GM12878 (cell line): ENCODE measurements at regions not wholly inside any gene's neighbourhood (a gene's known extent, or its start where the extent isn't known, plus 50 kb on each side); places are given as distances from the start of the nearest gene placed in this dataset.

ENCODE experiments used
- CBX3 ChIP-seq: fragments of 200-600 bp; sonication (generic); IDR thresholded peaks from 2 replicates; pipeline ENCODE4 v1.6.1; 2016; ENCODE audit warnings: low read depth, borderline replicate concordance
- GABPA ChIP-seq: IDR thresholded peaks from 2 replicates; pipeline ENCODE4 v1.6.1; 2014; ENCODE audit warnings: antibody characterized with exemption, low read depth, mild to moderate bottlenecking, inconsistent platforms
- NBN ChIP-seq: fragments of 450-650 bp; IDR thresholded peaks from 2 replicates; pipeline ENCODE4 v1.6.1; 2016
- POLR2A ChIP-seq: IDR thresholded peaks from 2 replicates; pipeline ENCODE4 v1.6.1; 2011; ENCODE audit warnings: low read depth, mild to moderate bottlenecking, low read length
- RFX5 ChIP-seq: IDR thresholded peaks from 2 replicates; pipeline ENCODE4 v1.6.1; 2011; ENCODE audit warnings: low read depth, low read length, improper control_type of control experiment
- SIN3A ChIP-seq: IDR thresholded peaks from 2 replicates; pipeline ENCODE4 v1.6.1; 2012; ENCODE audit warnings: low read depth, low read length, improper control_type of control experiment
- SMC3 ChIP-seq: IDR thresholded peaks from 2 replicates; pipeline ENCODE4 v1.6.1; 2011; ENCODE audit warnings: low read length, improper control_type of control experiment, borderline replicate concordance
- TCF12 ChIP-seq: IDR thresholded peaks from 2 replicates; pipeline ENCODE4 v1.6.1; 2011; ENCODE audit warnings: low read depth, mild to moderate bottlenecking, low read length
- TCF7 ChIP-seq: IDR thresholded peaks from 2 replicates; pipeline ENCODE4 v1.6.1; 2014; ENCODE audit warnings: antibody characterized with exemption, borderline replicate concordance

GRCh38 chr12:91384806-91385205, 202.2 kb upstream of the DCN start:
- TF ChIP-seq TCF7 (no peak), NBN (no peak), GABPA (no peak), SIN3A (no peak), RFX5 (no peak), SMC3 (no peak), POLR2A (no peak), TCF12 (no peak), CBX3 (no peak)
